IMR-90 (cell line): ENCODE measurements at regions not wholly inside any gene's neighbourhood (a gene's known extent, or its start where the extent isn't known, plus 50 kb on each side); places are given as distances from the start of the nearest gene placed in this dataset.

Experiments used
- ATAC-seq: fragments of 200-7000 bp; cut with Tn5 transposase; 2 replicates; pipeline ENCODE4 v1.9.1; 2020; ENCODE audit warnings: low read depth, mild to moderate bottlenecking, moderate library complexity
- BruUV-seq: library from RNA; stranded (reverse); fragments of 400-500 nt; replicated peaks from 2 replicates; lab custom pipeline; 2021; lab: Mats Ljungman, UMichigan
- CTCF ChIA-PET: fragments of 300-600 bp; formaldehyde crosslinking; extraction: SDS; loops from one replicate; lab custom pipeline; 2021; ENCODE audit warnings: antibody characterized with exemption; lab: Yijun Ruan, JAX
- POLR2A ChIA-PET: fragments of 300-600 bp; sonication (Branson Sonifier 250); formaldehyde crosslinking; loops from one replicate; lab custom pipeline; 2022; ENCODE audit warnings: antibody characterized with exemption; ENCODE audit not compliant: unreplicated experiment; lab: Charles Lee
- DNase-seq: peaks from one replicate; pipeline ENCODE4 v3.0.0; 2013
- H2AFZ ChIP-seq: replicated peaks from 2 replicates; pipeline ENCODE3; 2013; ENCODE audit warnings: low read length, mild to moderate bottlenecking; ENCODE audit not compliant: poor library complexity
- H2AK5ac ChIP-seq: 2 replicates; pipeline ENCODE4 v1.6.1; 2013; ENCODE audit warnings: low read depth, low read length, inconsistent platforms
- H2AK9ac ChIP-seq: replicated peaks from 2 replicates; pipeline ENCODE3; 2013; ENCODE audit warnings: mild to moderate bottlenecking, low read depth, low read length, moderate library complexity; ENCODE audit not compliant: poor library complexity
- H2BK120ac ChIP-seq: 2 replicates; pipeline ENCODE4 v1.6.1; 2013; ENCODE audit warnings: low read depth, low read length, inconsistent platforms
- H2BK15ac ChIP-seq: 3 replicates; pipeline ENCODE4 v1.6.1; 2013; ENCODE audit warnings: low read depth, low read length, inconsistent platforms
- H2BK20ac ChIP-seq: 2 replicates; pipeline ENCODE4 v1.6.1; 2013; ENCODE audit warnings: low read depth, mild to moderate bottlenecking, inconsistent platforms, low read length, moderate library complexity
- H2BK5ac ChIP-seq: 2 replicates; pipeline ENCODE4 v1.6.1; 2013; ENCODE audit warnings: mild to moderate bottlenecking, low read depth, low read length, inconsistent platforms; ENCODE audit not compliant: poor library complexity, severe bottlenecking
- H3K14ac ChIP-seq: replicated peaks from 2 replicates; pipeline ENCODE4 v1.6.1; 2013; ENCODE audit warnings: low read depth, low read length, inconsistent platforms
- H3K18ac ChIP-seq: 2 replicates; pipeline ENCODE4 v1.6.1; 2013; ENCODE audit warnings: low read depth, low read length, control low read depth
- H3K23ac ChIP-seq: 2 replicates; pipeline ENCODE4 v1.6.1; 2013; ENCODE audit warnings: low read depth, low read length, inconsistent platforms
- H3K27ac ChIP-seq: 2 replicates; pipeline ENCODE4 v1.5.1; 2013; ENCODE audit warnings: mild to moderate bottlenecking, control low read depth, low read length; ENCODE audit not compliant: insufficient read depth
- H3K27me3 ChIP-seq: 2 replicates; pipeline ENCODE4 v1.6.1; 2013; ENCODE audit warnings: low read length; ENCODE audit not compliant: control insufficient read depth, insufficient read depth
- H3K36me3 ChIP-seq: 2 replicates; pipeline ENCODE4 v1.6.1; 2013; ENCODE audit warnings: low read length, mixed read lengths; ENCODE audit not compliant: control insufficient read depth, insufficient read depth
- H3K4ac ChIP-seq: 2 replicates; pipeline ENCODE4 v1.6.1; 2013; ENCODE audit warnings: low read depth, low read length, inconsistent platforms
- H3K4me1 ChIP-seq: 2 replicates; pipeline ENCODE4 v1.6.1; 2013; ENCODE audit warnings: low read length, mixed read lengths; ENCODE audit not compliant: control insufficient read depth, insufficient read depth
- H3K4me2 ChIP-seq: 2 replicates; pipeline ENCODE4 v1.6.1; 2013; ENCODE audit warnings: low read depth, mild to moderate bottlenecking, control low read depth, low read length, moderate library complexity
- H3K4me3 ChIP-seq: 2 replicates; pipeline ENCODE4 v1.5.1; 2013; ENCODE audit warnings: low read depth, mild to moderate bottlenecking, control low read depth, low read length, moderate library complexity; ENCODE audit not compliant: insufficient read depth
- H3K56ac ChIP-seq: 2 replicates; pipeline ENCODE4 v1.6.1; 2013; ENCODE audit warnings: low read length, inconsistent platforms; ENCODE audit not compliant: insufficient read depth; ENCODE audit errors: extremely low read depth
- H3K79me1 ChIP-seq, 2 experiments: 2 replicates each; pipeline ENCODE4 v1.6.1; 2013; ENCODE audit warnings: low read length in 2 of 2, inconsistent platforms in 1 of 2, low read depth in 1 of 2
- H3K9ac ChIP-seq: 2 replicates; pipeline ENCODE4 v1.6.1; 2013; ENCODE audit warnings: low read depth, low read length, control low read depth
- H3K9me1 ChIP-seq: 2 replicates; pipeline ENCODE4 v1.6.1; 2013; ENCODE audit warnings: low read length, inconsistent platforms; ENCODE audit not compliant: insufficient read depth
- H3K9me3 ChIP-seq: 2 replicates; pipeline ENCODE4 v1.6.1; 2013; ENCODE audit warnings: low read length; ENCODE audit not compliant: control insufficient read depth, insufficient read depth
- H4K20me1 ChIP-seq: 2 replicates; pipeline ENCODE4 v1.6.1; 2013; ENCODE audit warnings: low read length, inconsistent platforms; ENCODE audit not compliant: insufficient read depth
- H4K5ac ChIP-seq: 2 replicates; pipeline ENCODE4 v1.6.1; 2013; ENCODE audit warnings: mild to moderate bottlenecking, low read depth, low read length, control low read depth
- H4K8ac ChIP-seq, 2 experiments: 2 replicates each; pipeline ENCODE4 v1.6.1; 2013; ENCODE audit warnings: low read depth in 2 of 2, low read length in 2 of 2, control low read depth in 1 of 2, inconsistent platforms in 1 of 2
- H4K91ac ChIP-seq: 2 replicates; pipeline ENCODE4 v1.6.1; 2013; ENCODE audit warnings: low read depth, low read length, inconsistent platforms; ENCODE audit not compliant: insufficient read depth
- CEBPB ChIP-seq: IDR thresholded peaks from 2 replicates; pipeline ENCODE4 v1.6.1; 2012; ENCODE audit warnings: low read depth, low read length, improper control_type of control experiment
- CHD1 ChIP-seq: IDR thresholded peaks from 2 replicates; pipeline ENCODE4 v1.6.1; 2012; ENCODE audit warnings: low read depth, low read length, improper control_type of control experiment
- FOS ChIP-seq: fragments of 150-350 bp; IDR thresholded peaks from 2 replicates; pipeline ENCODE4 v1.6.1; 2016; ENCODE audit warnings: low read depth, low read length
- MAFK ChIP-seq: IDR thresholded peaks from 2 replicates; pipeline ENCODE4 v1.6.1; 2012; ENCODE audit warnings: low read depth, low read length, improper control_type of control experiment
- MAZ ChIP-seq: IDR thresholded peaks from 2 replicates; pipeline ENCODE4 v1.6.1; 2012; ENCODE audit warnings: low read depth, mild to moderate bottlenecking, low read length, improper control_type of control experiment, moderate library complexity, borderline replicate concordance
- POLR2A ChIP-seq: IDR thresholded peaks from 2 replicates; pipeline ENCODE4 v1.6.1; 2012; ENCODE audit warnings: mild to moderate bottlenecking, low read depth, low read length
- RAD21 ChIP-seq: IDR thresholded peaks from 2 replicates; pipeline ENCODE4 v1.6.1; 2012; ENCODE audit warnings: low read length, improper control_type of control experiment
- SMC3 ChIP-seq: fragments of 150-350 bp; IDR thresholded peaks from 2 replicates; pipeline ENCODE4 v1.6.1; 2016; ENCODE audit warnings: low read depth, mild to moderate bottlenecking, antibody characterized with exemption, low read length, moderate library complexity
- WGBS, 2 experiments: methylation state at CpG; one replicate each; pipeline versions ENCODE4 v1.1.5 to v1.1.7; 2013; ENCODE audit warnings: missing lambda C conversion rate in 2 of 2; ENCODE audit not compliant: insufficient read length in 1 of 2; ENCODE audit errors: extremely low coverage in 2 of 2; 5-methylcytosine and 5-hydroxymethylcytosine counted together
- dilution Hi-C: fragments of 300-500 bp; cut with HindIII; formaldehyde crosslinking; loops from one replicate; pipeline ENCODE4 v1.14.3; 2018; ENCODE audit warnings: low sequenced_read_pairs; ENCODE audit not compliant: unreplicated experiment
- in situ Hi-C: fragments of 300-500 bp; cut with MboI; formaldehyde crosslinking; loops from 3 replicates; pipeline ENCODE4 v1.14.3; 2019; ENCODE audit warnings: low sequenced_read_pairs, inconsistent platforms, mixed read lengths
- intact Hi-C: fragments of 100-400 bp; cut with micrococcal nuclease; formaldehyde crosslinking; loops from 2 replicates; pipeline ENCODE4 v1.10.0; 2022
- TF ChIP-seq, protein P1 (sequence below): fragments of 150-350 bp; IDR thresholded peaks from 2 replicates; pipeline ENCODE4 v1.6.1; 2017; ENCODE audit warnings: mild to moderate bottlenecking, antibody characterized with exemption, low read length, low read depth
- TF ChIP-seq, protein P2 (sequence below): fragments of 150-350 bp; IDR thresholded peaks from 2 replicates; pipeline ENCODE4 v1.6.1; 2016; ENCODE audit warnings: low read depth, mild to moderate bottlenecking, low read length, moderate library complexity, borderline replicate concordance

DNA sequence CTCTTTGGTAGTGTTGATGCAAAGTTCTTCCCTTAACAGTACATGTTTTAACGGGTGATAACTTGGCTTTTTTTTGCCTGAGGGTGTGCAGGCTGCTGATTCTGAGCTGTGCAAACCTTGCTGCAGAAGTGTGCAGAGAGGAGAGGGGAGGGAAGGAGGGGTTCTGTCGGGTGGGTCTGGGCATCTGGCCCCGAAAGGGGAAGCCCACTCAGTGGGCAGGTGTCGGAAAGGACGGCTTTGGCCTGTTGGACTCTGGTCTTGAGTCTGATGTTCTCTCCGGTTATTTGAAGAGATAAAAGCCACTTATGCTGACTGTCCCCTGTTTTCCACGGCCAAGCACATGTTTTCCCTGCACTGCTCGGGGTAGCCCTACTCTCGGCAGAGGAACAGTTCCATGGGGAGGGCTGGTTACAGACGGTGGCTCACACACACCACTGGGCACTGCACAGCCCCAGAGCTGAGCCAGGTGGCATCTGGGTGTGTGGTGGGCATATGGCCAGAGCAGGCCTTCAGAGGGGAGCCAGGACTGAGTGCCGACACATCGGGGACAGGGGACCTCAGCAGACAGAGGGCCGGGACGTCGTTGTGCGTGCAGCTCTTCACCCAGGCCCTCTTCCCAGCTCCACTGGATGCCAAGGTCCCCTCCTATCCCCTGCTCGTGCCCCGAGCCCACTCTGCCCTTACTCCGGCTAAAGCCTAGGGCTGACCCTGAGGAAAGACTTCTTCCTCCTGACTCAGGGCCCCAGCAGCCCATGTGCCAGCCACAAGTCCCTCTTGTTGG lies 93.2 kb downstream of the TEX29 start:
- Histone ChIP-seq H2AK9ac (no peak overlapping the region), H2BK15ac (no peak overlapping the region), H2BK20ac (no peak overlapping the region), H3K9ac (no peak overlapping the region), H3K4me1 (no peaks in the 10 kb centered on the region), H3K9me3 (no peaks in the 10 kb centered on the region), H4K8ac (no peak overlapping the region), H3K27me3 (peaks cover 22% of the 10 kb centered on the region), H3K4me2 (no peak overlapping the region), H4K91ac (no peak overlapping the region), H3K18ac (no peak overlapping the region), H3K14ac (no peak overlapping the region), H2AFZ (no peak overlapping the region), H2BK120ac (no peak overlapping the region), H3K4me3 (no peak overlapping the region), H3K9me1 (no peaks in the 10 kb centered on the region), H3K36me3 (no peaks in the 10 kb centered on the region), H4K5ac (no peak overlapping the region), H3K23ac (no peak overlapping the region), H2AK5ac (no peak overlapping the region), H2BK5ac (no peak overlapping the region), H3K56ac (no peak overlapping the region), H3K4ac (no peak overlapping the region), H3K79me1 (no peaks in the 10 kb centered on the region), H4K20me1 (no peaks in the 10 kb centered on the region), H3K27ac (no peak overlapping the region)
- BruUV-seq: no TSS peak
- dilution Hi-C loops (no loop called here), intact Hi-C loops (no loop called here), in situ Hi-C loops (no loop called here)
- ATAC-seq (no peak), DNase-seq (no peak)
- CTCF ChIA-PET: no interaction called here
- no peak for TF ChIP-seq CHD1
- TF ChIP-seq POLR2A: no peak
- TF ChIP-seq MAFK: no peak
- TF ChIP-seq, protein P1, sequence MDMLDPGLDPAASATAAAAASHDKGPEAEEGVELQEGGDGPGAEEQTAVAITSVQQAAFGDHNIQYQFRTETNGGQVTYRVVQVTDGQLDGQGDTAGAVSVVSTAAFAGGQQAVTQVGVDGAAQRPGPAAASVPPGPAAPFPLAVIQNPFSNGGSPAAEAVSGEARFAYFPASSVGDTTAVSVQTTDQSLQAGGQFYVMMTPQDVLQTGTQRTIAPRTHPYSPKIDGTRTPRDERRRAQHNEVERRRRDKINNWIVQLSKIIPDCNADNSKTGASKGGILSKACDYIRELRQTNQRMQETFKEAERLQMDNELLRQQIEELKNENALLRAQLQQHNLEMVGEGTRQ: no peak
- no peak for TF ChIP-seq FOS
- TF ChIP-seq, protein P2, sequence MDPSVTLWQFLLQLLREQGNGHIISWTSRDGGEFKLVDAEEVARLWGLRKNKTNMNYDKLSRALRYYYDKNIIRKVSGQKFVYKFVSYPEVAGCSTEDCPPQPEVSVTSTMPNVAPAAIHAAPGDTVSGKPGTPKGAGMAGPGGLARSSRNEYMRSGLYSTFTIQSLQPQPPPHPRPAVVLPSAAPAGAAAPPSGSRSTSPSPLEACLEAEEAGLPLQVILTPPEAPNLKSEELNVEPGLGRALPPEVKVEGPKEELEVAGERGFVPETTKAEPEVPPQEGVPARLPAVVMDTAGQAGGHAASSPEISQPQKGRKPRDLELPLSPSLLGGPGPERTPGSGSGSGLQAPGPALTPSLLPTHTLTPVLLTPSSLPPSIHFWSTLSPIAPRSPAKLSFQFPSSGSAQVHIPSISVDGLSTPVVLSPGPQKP: no peak
- TF ChIP-seq CEBPB: no peak
- TF ChIP-seq RAD21: no peak
- TF ChIP-seq SMC3: no peak
- TF ChIP-seq MAZ: no peak
- WGBS, 2 experiments: 38% methylated on average over 4 of the region's 19 CpGs; no CpG with 5 or more reads in 1 of the 2 experiments
- POLR2A ChIA-PET: no interaction called here
